KMS-11 (cell line): ENCODE measurements at regions not wholly inside any gene's neighbourhood (a gene's known extent, or its start where the extent isn't known, plus 50 kb on each side); places are given as distances from the start of the nearest gene placed in this dataset.

Source experiments
- H2AFZ ChIP-seq: fragments of 200-600 bp; sonication (generic); 2 replicates; pipeline ENCODE4 v1.6.1; 2016; ENCODE audit warnings: antibody characterized with exemption, mixed run types, low read depth
- H3K27ac ChIP-seq: fragments of 200-600 bp; sonication (generic); 2 replicates; pipeline ENCODE4 v1.6.1; 2016; ENCODE audit warnings: mild to moderate bottlenecking, mixed run types
- H3K27me3 ChIP-seq: fragments of 200-600 bp; sonication (generic); 2 replicates; pipeline ENCODE4 v1.6.1; 2017; ENCODE audit warnings: mild to moderate bottlenecking, low read depth, mixed run types, moderate library complexity; ENCODE audit not compliant: insufficient read depth
- H3K36me3 ChIP-seq: fragments of 200-600 bp; sonication (generic); 2 replicates; pipeline ENCODE4 v1.6.1; 2017; ENCODE audit warnings: mild to moderate bottlenecking, mixed run types; ENCODE audit not compliant: insufficient read depth
- H3K4me1 ChIP-seq: fragments of 200-600 bp; sonication (generic); 2 replicates; pipeline ENCODE4 v1.6.1; 2016; ENCODE audit warnings: mild to moderate bottlenecking, low read depth, mixed run types; ENCODE audit not compliant: poor library complexity, severe bottlenecking
- H3K4me2 ChIP-seq: fragments of 200-600 bp; sonication (generic); 2 replicates; pipeline ENCODE4 v1.7.0; 2016; ENCODE audit warnings: mild to moderate bottlenecking, mixed run types
- H3K4me3 ChIP-seq: fragments of 200-600 bp; sonication (generic); IDR thresholded peaks from 2 replicates; pipeline ENCODE4 v1.6.1; 2017; ENCODE audit warnings: low read depth, low read length, mixed read lengths; ENCODE audit not compliant: insufficient read depth
- H3K79me2 ChIP-seq: fragments of 200-600 bp; sonication (generic); 2 replicates; pipeline ENCODE4 v1.6.1; 2016; ENCODE audit warnings: low read depth, mixed run types; ENCODE audit not compliant: insufficient read depth
- H3K9ac ChIP-seq: fragments of 200-600 bp; sonication (generic); 2 replicates; pipeline ENCODE4 v1.6.1; 2016; ENCODE audit warnings: mild to moderate bottlenecking, mixed run types
- H4K20me1 ChIP-seq: fragments of 200-600 bp; sonication (generic); 2 replicates; pipeline ENCODE4 v1.6.1; 2016; ENCODE audit warnings: mild to moderate bottlenecking, mixed run types; ENCODE audit not compliant: insufficient read depth
- CTCF ChIP-seq: fragments of 200-600 bp; sonication (generic); conservative IDR thresholded peaks from 2 replicates; pipeline ENCODE4 v1.6.1; 2017; ENCODE audit warnings: low read depth, mild to moderate bottlenecking, antibody characterized with exemption, low read length, moderate library complexity, mixed read lengths

- no peak overlapping the region for H2AFZ ChIP-seq
- no peak for TF ChIP-seq CTCF
- H3K27me3 ChIP-seq, result no peaks in the 10 kb centered on the region
- H3K4me1 ChIP-seq, result no peaks in the 10 kb centered on the region
- H3K36me3 ChIP-seq, result no peaks in the 10 kb centered on the region
- no peak overlapping the region for H3K4me2 ChIP-seq
- no peaks in the 10 kb centered on the region for H4K20me1 ChIP-seq
- H3K9ac ChIP-seq, result no peak overlapping the region
- no peak overlapping the region for H3K4me3 ChIP-seq
- H3K79me2 ChIP-seq, result no peaks in the 10 kb centered on the region
- no peak overlapping the region for H3K27ac ChIP-seq
These were observed 273.3 kb downstream of the DKK2 start for GRCh38 chr4:106762666-106763443.

- Histone ChIP-seq H2AFZ (no peak overlapping the region), H4K20me1 (no peaks in the 10 kb centered on the region)
- no peak for TF ChIP-seq CTCF
These were observed 282.7 kb downstream of the DKK2 start for GRCh38 chr4:106753426-106753825.

GRCh38 chr4:106746451-106746850 lies 289.7 kb downstream of the DKK2 start:
- no peak overlapping the region for H2AFZ ChIP-seq
- TF ChIP-seq CTCF, result no peak
- no peaks in the 10 kb centered on the region for H3K36me3 ChIP-seq
- H4K20me1 ChIP-seq, result no peaks in the 10 kb centered on the region
- no peak overlapping the region for H3K9ac ChIP-seq
- no peak overlapping the region for H3K27ac ChIP-seq
- H3K4me3 ChIP-seq, result no peak overlapping the region
- H3K4me2 ChIP-seq, result no peak overlapping the region
- no peaks in the 10 kb centered on the region for H3K27me3 ChIP-seq
- no peaks in the 10 kb centered on the region for H3K4me1 ChIP-seq
- no peaks in the 10 kb centered on the region for H3K79me2 ChIP-seq

More at GRCh38 chr4:106753426-106753825, 282.7 kb downstream of the DKK2 start:
- no peaks in the 10 kb centered on the region for H3K36me3 ChIP-seq
- no peak overlapping the region for H3K4me3 ChIP-seq
- no peaks in the 10 kb centered on the region for H3K27me3 ChIP-seq
- H3K9ac ChIP-seq, result no peak overlapping the region
- H3K79me2 ChIP-seq, result no peaks in the 10 kb centered on the region
- no peak overlapping the region for H3K27ac ChIP-seq
- no peak overlapping the region for H3K4me2 ChIP-seq
- no peaks in the 10 kb centered on the region for H3K4me1 ChIP-seq

GRCh38 chr4:106738121-106738520 lies 298.0 kb downstream of the DKK2 start:
- H3K9ac ChIP-seq, result no peak overlapping the region
- no peaks in the 10 kb centered on the region for H3K4me1 ChIP-seq
- H2AFZ ChIP-seq, result no peak overlapping the region
- no peak for TF ChIP-seq CTCF
- H3K27ac ChIP-seq, result no peak overlapping the region
- no peak overlapping the region for H3K4me2 ChIP-seq
- H4K20me1 ChIP-seq, result no peaks in the 10 kb centered on the region
- no peaks in the 10 kb centered on the region for H3K36me3 ChIP-seq
- no peak overlapping the region for H3K4me3 ChIP-seq
- H3K27me3 ChIP-seq, result no peaks in the 10 kb centered on the region
- no peaks in the 10 kb centered on the region for H3K79me2 ChIP-seq
